ENCODE measurements at regions not wholly inside any gene's neighbourhood (a gene's known extent, or its start where the extent isn't known, plus 50 kb on each side); places are given as distances from the start of the nearest gene placed in this dataset.

DNA sequence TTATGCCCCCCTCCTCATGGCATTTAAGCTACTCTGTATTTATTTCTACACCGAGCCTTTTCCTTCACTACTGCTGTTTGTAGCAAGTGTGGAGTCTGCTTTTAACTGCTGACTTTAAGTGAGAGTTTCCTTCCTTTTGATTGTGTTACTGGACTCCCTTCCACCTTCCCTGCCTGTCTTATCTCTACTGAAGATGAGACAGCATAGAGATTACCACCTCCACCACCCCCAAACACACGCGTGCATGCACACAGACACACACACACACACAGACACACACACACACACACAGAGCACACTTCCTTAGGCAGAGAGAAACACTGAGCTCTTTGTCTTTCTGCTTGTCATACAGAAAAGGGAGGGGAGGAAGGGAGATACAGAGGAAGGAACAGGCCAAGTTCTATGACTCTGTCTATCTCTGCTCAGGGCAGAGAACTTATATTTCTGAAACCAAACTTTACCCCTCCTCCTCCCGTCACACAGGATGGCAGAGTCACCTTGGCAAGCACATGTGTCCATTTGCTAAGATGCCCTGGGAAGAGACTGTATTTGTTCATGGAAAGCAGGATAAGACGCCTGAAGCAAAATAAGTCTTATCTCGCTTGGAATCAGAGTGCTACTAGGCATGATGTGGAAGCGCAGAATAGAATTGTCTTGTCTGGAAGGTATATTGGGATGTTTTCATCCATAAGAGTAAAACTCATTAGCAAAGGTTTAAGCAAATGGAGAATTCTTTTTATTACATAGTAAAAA, 81.8 kb upstream of the CAV2 start:
- TF ChIP-seq, protein P1, sequence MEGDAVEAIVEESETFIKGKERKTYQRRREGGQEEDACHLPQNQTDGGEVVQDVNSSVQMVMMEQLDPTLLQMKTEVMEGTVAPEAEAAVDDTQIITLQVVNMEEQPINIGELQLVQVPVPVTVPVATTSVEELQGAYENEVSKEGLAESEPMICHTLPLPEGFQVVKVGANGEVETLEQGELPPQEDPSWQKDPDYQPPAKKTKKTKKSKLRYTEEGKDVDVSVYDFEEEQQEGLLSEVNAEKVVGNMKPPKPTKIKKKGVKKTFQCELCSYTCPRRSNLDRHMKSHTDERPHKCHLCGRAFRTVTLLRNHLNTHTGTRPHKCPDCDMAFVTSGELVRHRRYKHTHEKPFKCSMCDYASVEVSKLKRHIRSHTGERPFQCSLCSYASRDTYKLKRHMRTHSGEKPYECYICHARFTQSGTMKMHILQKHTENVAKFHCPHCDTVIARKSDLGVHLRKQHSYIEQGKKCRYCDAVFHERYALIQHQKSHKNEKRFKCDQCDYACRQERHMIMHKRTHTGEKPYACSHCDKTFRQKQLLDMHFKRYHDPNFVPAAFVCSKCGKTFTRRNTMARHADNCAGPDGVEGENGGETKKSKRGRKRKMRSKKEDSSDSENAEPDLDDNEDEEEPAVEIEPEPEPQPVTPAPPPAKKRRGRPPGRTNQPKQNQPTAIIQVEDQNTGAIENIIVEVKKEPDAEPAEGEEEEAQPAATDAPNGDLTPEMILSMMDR (conservative IDR thresholded peaks at IDR 0.05; ENCODE audit: low read depth in 2 of 2), result no peak
- no peak for TF ChIP-seq JUNB (IDR thresholded peaks at IDR 0.05; ENCODE audit: unreplicated experiment)
- TF ChIP-seq ZNF114 (CRISPR knock-in tag; IDR thresholded peaks at IDR 0.05), result no peak
- H3K27me3 Mint-ChIP-seq (ENCODE audit: insufficient read depth, low read depth, poor library complexity), result peaks cover 4% of the 10 kb centered on the region
- Histone ChIP-seq H3K79me2 (replicated peaks; ENCODE audit: insufficient read depth) (no peaks in the 10 kb centered on the region), H3K27ac (ENCODE audit: low read depth) (no peak overlapping the region), H2AFZ (peak overlapping the region; percentile 77; the same call in 1 of the 2 replicates), H3K4me1 (ENCODE audit: insufficient read depth) (peaks cover 9% of the 10 kb centered on the region), H3K9me2 (ENCODE audit: insufficient read depth) (no peaks in the 10 kb centered on the region), H3K4me3 (no peak overlapping the region), H3K36me3 (ENCODE audit: insufficient read depth) (no peaks in the 10 kb centered on the region), H3K4me2 (no peak overlapping the region), H3K27me3 (ENCODE audit: insufficient read depth) (no peaks in the 10 kb centered on the region), H3F3A (replicated peaks; ENCODE audit: low read depth) (no peaks in the 10 kb centered on the region), H4K20me1 (replicated peaks; ENCODE audit: insufficient read depth) (no peaks in the 10 kb centered on the region)
- H3K9me3 Mint-ChIP-seq, result no peaks in the 10 kb centered on the region
- H3K4me1 Mint-ChIP-seq, result peaks cover 9% of the 10 kb centered on the region; the same call in 2 of the 3 replicates
- no peak for ATAC-seq
- H3K4me3 Mint-ChIP-seq, result no peak overlapping the region
- H3K36me3 Mint-ChIP-seq (ENCODE audit: low read depth), result no peaks in the 10 kb centered on the region
- H3K27ac Mint-ChIP-seq, result peak overlapping the region; percentile 68; the same call in 1 of the 2 replicates
- no peak for DNase-seq (ENCODE audit: low spot score)

DNA sequence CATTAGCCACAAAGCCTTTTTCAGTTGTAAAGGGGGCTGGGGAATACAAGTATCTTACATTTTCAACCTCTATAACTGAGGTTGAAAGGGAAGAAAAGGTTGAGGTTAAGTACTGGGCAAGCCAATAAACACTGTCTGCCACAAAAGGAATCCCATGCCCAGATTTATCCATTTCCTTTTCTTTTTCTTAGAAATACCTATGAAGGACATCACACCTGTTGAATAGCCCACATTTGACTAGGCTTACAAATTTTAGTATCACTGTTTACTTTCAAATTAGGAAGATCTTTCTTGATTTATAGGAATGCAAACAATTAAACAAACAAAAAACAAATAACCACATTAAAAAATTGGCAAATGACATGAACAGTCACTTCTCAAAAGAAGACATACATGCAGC, 81.0 kb upstream of the CAV2 start:
- H3K27me3 Mint-ChIP-seq (ENCODE audit: insufficient read depth, low read depth, poor library complexity), result peaks cover 4% of the 10 kb centered on the region
- no peaks in the 10 kb centered on the region for H3K36me3 Mint-ChIP-seq (ENCODE audit: low read depth)
- Histone ChIP-seq H3K79me2 (replicated peaks; ENCODE audit: insufficient read depth) (no peaks in the 10 kb centered on the region), H3K36me3 (ENCODE audit: insufficient read depth) (no peaks in the 10 kb centered on the region), H2AFZ (no peak overlapping the region), H3K27ac (ENCODE audit: low read depth) (no peak overlapping the region), H3K4me3 (no peak overlapping the region), H3K9me2 (ENCODE audit: insufficient read depth) (no peaks in the 10 kb centered on the region), H3K4me2 (no peak overlapping the region), H4K20me1 (replicated peaks; ENCODE audit: insufficient read depth) (no peaks in the 10 kb centered on the region), H3F3A (replicated peaks; ENCODE audit: low read depth) (no peaks in the 10 kb centered on the region), H3K27me3 (ENCODE audit: insufficient read depth) (no peaks in the 10 kb centered on the region), H3K4me1 (ENCODE audit: insufficient read depth) (peaks cover 12% of the 10 kb centered on the region)
- no peaks in the 10 kb centered on the region for H3K9me3 Mint-ChIP-seq
- ATAC-seq, result no peak
- H3K4me1 Mint-ChIP-seq, result peaks cover 12% of the 10 kb centered on the region; the same call in 2 of the 3 replicates
- TF ChIP-seq ZNF331 (CRISPR knock-in tag; IDR thresholded peaks at IDR 0.05; ENCODE audit: low read depth) (no peak), POLR2AphosphoS5 (IDR thresholded peaks at IDR 0.05; ENCODE audit: low read depth) (no peak), ZNF114 (CRISPR knock-in tag; IDR thresholded peaks at IDR 0.05) (no peak), EZH2 (IDR thresholded peaks at IDR 0.05; ENCODE audit: low read depth, unreplicated experiment) (no peak), EZH2phosphoT487 (IDR thresholded peaks at IDR 0.05; ENCODE audit: unreplicated experiment) (no peak)
- TF ChIP-seq, protein P1 (conservative IDR thresholded peaks at IDR 0.05; ENCODE audit: low read depth in 2 of 2), result no peak
- no peak for DNase-seq (ENCODE audit: low spot score)
- no peak overlapping the region for H3K4me3 Mint-ChIP-seq
- no peak overlapping the region for H3K27ac Mint-ChIP-seq

Data from GM23338 (cell line).